Psoas muscle (tissue), 7 donors: ENCODE measurements at regions not wholly inside any gene's neighbourhood (a gene's known extent, or its start where the extent isn't known, plus 50 kb on each side); places are given as distances from the start of the nearest gene placed in this dataset.

Experiments
- ATAC-seq, 4 donors: fragments of 200-7000 bp; cut with Tn5 transposase; one replicate each; pipeline ENCODE4 v1.9.1; 2020; ENCODE audit warnings: moderate library complexity in 3 of 4, mild to moderate bottlenecking in 2 of 4
- DNase-seq, 2 donors: peaks; one replicate each; pipeline ENCODE4 v3.0.0-alpha.2; 2020
- H3K27ac ChIP-seq: fragments of 200-600 bp; one replicate; pipeline ENCODE4 v1.8.0; 2022
- H3K27me3 ChIP-seq, 3 donors: fragments of 200-600 bp in 1 of 3; one replicate each; pipeline versions ENCODE4 v1.6.1 to v1.8.0; 2013 to 2022; ENCODE audit warnings: low read length in 2 of 3, mild to moderate bottlenecking in 2 of 3, moderate library complexity in 1 of 3; ENCODE audit not compliant: insufficient read depth in 3 of 3
- H3K36me3 ChIP-seq, 2 donors: fragments of 200-600 bp in 1 of 2; one replicate each; pipeline versions ENCODE4 v1.6.1 to v1.8.0; 2013 to 2022; ENCODE audit warnings: low read depth in 1 of 2, mild to moderate bottlenecking in 1 of 2, moderate library complexity in 1 of 2; ENCODE audit not compliant: insufficient read depth in 1 of 2
- H3K4me1 ChIP-seq: fragments of 200-600 bp; one replicate; pipeline ENCODE4 v1.8.0; 2022
- H3K4me3 ChIP-seq: fragments of 200-600 bp; one replicate; pipeline ENCODE4 v1.8.0; 2022; ENCODE audit warnings: mild to moderate bottlenecking
- H3K9me3 ChIP-seq: fragments of 200-600 bp; one replicate; pipeline ENCODE4 v1.8.0; 2022
- WGBS, 3 donors: extraction: QIAGEN DNeasy Blood & Tissue Kit; methylation state at CpG; one replicate each; pipeline versions ENCODE4 v1.1.6 to v1.1.7; 2013; 5-methylcytosine and 5-hydroxymethylcytosine counted together
- intact Hi-C, 2 donors: fragments of 100-400 bp; cut with DNase I; formaldehyde crosslinking; loops; one replicate each; pipeline versions ENCODE4 v1.11.0 to v1.14.2; 2022
- TF ChIP-seq, protein P1 (sequence below): fragments of 200-600 bp; IDR thresholded peaks from one replicate; pipeline ENCODE4 v1.8.0; 2022; ENCODE audit warnings: antibody characterized with exemption
- donor health status: healthy with polysubstance abuse.
- donor health status: DM: no; HTN: no; CAD: no; lungs with moderate emphysema.
- donor health status: Bipolar disorder and iron deficiency.
- donor health status: healthy.
- donor health status: DM: yes; HTN: yes; CAD: no.
- donor health status: DM: no; HTN: no; CAD: no.
- donor health status: DM: yes; HTN: yes; CAD: no.

DNA sequence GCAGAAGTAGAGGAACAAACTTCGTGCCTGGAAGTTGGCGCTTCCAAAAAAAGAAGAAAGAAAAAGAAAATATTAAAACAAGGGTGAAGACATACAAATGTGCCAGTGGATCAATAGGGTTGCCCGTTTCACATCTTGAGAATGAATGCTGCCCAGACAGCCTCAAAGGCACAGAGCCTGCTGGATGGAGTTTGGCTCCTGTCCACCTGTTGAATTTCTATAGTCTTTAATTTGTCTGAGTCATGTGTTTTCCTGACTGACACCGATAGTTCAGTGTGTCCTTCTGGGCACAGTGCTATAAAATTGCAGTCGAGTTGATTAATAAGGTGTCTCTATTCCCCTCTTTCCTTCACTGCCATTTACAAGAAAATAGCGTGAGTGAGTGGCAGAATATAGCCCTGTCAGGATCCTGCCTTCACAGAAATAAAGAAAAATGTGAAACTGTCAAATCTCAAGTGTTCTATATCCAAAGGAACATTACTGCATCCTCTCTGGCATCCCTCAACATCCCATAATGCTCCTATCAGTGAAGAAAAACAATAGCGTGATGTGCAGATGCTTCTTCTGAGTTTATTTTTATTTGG lies 471.3 kb upstream of the AUTS2 start:
- intact Hi-C loops = no loop called here
- H3K4me3 ChIP-seq = no peak overlapping the region
- H3K4me1 ChIP-seq = no peaks in the 10 kb centered on the region
- no peaks in the 10 kb centered on the region for H3K36me3 ChIP-seq
- 63 to 73% (median 68%) methylated on average over 7 of the region's 7 CpGs for WGBS, 3 donors
- H3K27me3 ChIP-seq = no peaks in the 10 kb centered on the region
- TF ChIP-seq, protein P1, sequence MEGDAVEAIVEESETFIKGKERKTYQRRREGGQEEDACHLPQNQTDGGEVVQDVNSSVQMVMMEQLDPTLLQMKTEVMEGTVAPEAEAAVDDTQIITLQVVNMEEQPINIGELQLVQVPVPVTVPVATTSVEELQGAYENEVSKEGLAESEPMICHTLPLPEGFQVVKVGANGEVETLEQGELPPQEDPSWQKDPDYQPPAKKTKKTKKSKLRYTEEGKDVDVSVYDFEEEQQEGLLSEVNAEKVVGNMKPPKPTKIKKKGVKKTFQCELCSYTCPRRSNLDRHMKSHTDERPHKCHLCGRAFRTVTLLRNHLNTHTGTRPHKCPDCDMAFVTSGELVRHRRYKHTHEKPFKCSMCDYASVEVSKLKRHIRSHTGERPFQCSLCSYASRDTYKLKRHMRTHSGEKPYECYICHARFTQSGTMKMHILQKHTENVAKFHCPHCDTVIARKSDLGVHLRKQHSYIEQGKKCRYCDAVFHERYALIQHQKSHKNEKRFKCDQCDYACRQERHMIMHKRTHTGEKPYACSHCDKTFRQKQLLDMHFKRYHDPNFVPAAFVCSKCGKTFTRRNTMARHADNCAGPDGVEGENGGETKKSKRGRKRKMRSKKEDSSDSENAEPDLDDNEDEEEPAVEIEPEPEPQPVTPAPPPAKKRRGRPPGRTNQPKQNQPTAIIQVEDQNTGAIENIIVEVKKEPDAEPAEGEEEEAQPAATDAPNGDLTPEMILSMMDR = no peak
- H3K27ac ChIP-seq = no peak overlapping the region
- no peak for DNase-seq
- no peak for ATAC-seq
- H3K9me3 ChIP-seq = no peaks in the 10 kb centered on the region

DNA sequence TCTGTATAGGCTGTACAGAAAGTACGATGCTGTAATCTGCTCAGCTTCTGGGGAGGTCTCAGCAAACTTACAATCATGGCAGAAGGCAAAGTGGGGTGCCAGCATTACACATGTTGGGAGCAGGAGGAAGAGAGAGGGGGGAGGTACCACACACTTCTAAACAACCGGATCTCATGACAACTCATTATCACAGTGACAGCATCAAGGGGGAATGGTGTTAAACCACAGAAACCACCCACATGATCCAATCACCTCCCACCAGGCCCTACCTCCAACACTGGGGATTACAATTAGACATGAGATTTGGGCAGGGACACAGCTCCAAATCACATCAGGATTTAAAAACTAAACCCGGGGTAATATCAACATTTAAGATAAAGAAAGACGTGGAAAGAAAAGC lies 468.8 kb upstream of the AUTS2 start:
- H3K36me3 ChIP-seq = no peaks in the 10 kb centered on the region
- intact Hi-C loops = no loop called here
- TF ChIP-seq, protein P1 = no peak
- H3K27ac ChIP-seq = no peak overlapping the region
- DNase-seq (no peak), ATAC-seq (no peak)
- no peaks in the 10 kb centered on the region for H3K4me1 ChIP-seq
- H3K27me3 ChIP-seq = no peaks in the 10 kb centered on the region
- no peak overlapping the region for H3K4me3 ChIP-seq
- H3K9me3 ChIP-seq = no peaks in the 10 kb centered on the region
- 87 to 91% (median 89%) methylated on average over 4 of the region's 4 CpGs for WGBS, 3 donors

DNA sequence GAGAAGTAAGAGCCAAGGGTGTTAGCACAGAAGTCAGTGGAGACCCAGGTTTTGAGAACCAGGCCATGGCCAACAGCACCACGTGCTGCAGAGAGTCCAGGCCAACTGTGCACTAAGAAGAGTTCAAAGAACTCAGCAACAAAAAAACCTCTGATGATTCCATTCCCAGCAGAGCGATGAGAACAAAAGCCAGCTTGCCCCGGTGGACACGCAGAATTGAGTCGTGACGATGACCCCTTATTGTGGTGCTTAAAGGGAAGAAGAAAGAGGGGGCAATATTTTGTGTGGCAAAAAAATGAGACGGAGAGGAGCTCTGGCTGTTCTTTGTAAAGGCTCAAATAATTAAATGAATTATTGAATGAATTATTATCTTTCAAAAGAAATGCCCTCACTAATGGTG lies 468.3 kb upstream of the AUTS2 start:
- TF ChIP-seq, protein P1 = no peak
- intact Hi-C loops = no loop called here
- 66 to 81% (median 72%) methylated on average over 7 of the region's 7 CpGs for WGBS, 3 donors
- DNase-seq (no peak), ATAC-seq (no peak)
- H3K4me1 ChIP-seq = no peaks in the 10 kb centered on the region
- no peak overlapping the region for H3K4me3 ChIP-seq
- H3K27me3 ChIP-seq = no peaks in the 10 kb centered on the region
- no peak overlapping the region for H3K27ac ChIP-seq
- no peaks in the 10 kb centered on the region for H3K9me3 ChIP-seq
- no peaks in the 10 kb centered on the region for H3K36me3 ChIP-seq

DNA sequence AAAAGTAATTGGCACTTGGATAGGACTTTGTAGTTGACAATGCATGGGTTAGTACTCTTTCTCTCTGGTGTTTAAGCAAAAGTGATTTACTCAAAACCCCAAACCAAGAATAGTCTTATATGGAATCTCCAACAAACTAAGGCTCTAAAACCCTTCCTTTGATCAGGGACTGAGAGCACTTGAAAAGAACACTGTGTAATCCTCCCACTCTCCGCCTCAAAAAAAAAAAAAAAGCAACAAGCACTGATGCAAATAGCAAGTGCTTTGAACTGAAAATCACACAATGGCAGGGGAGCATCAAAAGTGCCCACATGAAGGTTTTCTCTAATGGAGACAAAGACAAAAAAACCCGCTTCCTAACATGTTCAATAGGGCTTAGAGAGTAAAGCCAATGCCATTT lies 467.9 kb upstream of the AUTS2 start:
- Histone ChIP-seq H3K27me3 (no peaks in the 10 kb centered on the region), H3K9me3 (no peaks in the 10 kb centered on the region), H3K27ac (no peak overlapping the region), H3K36me3 (no peaks in the 10 kb centered on the region), H3K4me3 (no peak overlapping the region), H3K4me1 (no peaks in the 10 kb centered on the region)
- intact Hi-C loops = no loop called here
- TF ChIP-seq, protein P1 = no peak
- WGBS, 3 donors = 83 to 95% (median 90%) methylated on average over 2 of the region's 2 CpGs
- ATAC-seq (no peak), DNase-seq (no peak)

DNA sequence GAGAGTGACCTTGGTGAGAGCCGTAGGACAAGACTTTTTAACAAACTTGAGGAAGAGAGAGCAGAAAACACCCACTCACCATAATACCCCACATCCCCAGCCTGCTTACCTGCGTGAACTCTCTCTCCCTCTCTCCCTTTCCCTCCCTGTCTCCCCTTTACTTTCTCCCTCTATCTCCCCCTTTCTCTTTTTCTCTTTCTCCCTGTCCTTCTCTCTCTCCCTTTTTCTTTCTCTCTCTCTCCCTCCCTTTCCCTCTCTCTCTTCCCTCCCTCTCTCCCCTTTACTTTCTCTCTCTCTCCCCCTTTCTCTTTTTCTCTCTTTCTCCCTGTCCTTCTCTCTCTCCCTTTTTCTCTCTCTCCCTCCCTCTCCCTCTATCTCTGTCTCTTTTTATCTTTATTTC lies 464.0 kb upstream of the AUTS2 start:
- Histone ChIP-seq H3K9me3 (peaks cover 13% of the 10 kb centered on the region), H3K4me1 (no peaks in the 10 kb centered on the region), H3K36me3 (no peaks in the 10 kb centered on the region), H3K4me3 (no peak overlapping the region), H3K27me3 (no peaks in the 10 kb centered on the region), H3K27ac (no peak overlapping the region)
- WGBS, 3 donors = 71 to 77% (median 76%) methylated on average over 2 of the region's 2 CpGs
- DNase-seq (no peak), ATAC-seq (no peak)
- intact Hi-C loops = no loop called here
- TF ChIP-seq, protein P1 = no peak
